AG09319 (cell line): ENCODE measurements at regions not wholly inside any gene's neighbourhood (a gene's known extent, or its start where the extent isn't known, plus 50 kb on each side); places are given as distances from the start of the nearest gene placed in this dataset.

ENCODE experiments used
- DNase-seq: peaks from one replicate; pipeline ENCODE4 v3.0.0-alpha.2; 2010; ENCODE audit warnings: low read depth; ENCODE audit errors: extremely low read depth
- CTCF ChIP-seq: IDR thresholded peaks from 2 replicates; pipeline ENCODE4 v1.5.1; 2011; ENCODE audit warnings: low read depth, mild to moderate bottlenecking, inconsistent platforms, low read length, moderate library complexity

DNA sequence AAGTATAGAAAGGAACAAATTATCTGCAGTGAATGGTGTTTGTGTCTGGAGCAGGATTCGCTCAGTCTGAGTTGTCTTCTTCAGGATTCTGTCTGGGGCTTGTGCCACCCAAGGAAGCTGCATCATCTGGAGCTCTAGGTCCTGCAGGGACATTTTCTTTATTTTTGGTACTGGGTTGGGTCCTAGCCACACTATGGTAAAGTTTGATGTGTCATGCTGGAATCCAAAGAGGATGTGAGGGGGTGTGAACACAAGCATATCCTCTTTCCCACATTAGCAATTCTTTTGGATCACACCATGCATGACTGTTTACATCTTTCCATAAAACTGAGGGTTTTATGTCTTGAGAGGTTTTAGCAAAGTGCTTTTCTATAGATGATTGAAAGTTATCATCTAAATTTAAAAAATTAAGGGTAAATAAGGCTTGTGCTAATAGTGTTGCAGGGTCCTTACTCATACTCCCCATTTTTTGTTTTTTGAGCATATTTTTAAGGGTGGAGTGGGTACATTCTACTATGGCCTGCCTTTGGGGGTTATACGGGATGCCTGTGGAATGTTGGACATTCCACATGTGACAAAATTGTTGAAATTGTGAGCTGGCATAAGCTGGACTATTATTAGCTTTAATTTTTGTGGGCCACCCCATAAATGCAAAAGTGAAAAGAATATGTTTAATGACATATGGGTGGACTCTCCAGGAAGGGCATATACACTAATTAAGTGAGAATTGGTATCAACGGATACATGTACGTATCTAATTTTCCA lies 152.0 kb upstream of the HMCN1 start:
- DNase-seq = no peak
- TF ChIP-seq CTCF = no peak

GRCh38 chr1:185581020-185581419 lies 153.2 kb upstream of the HMCN1 start:
- no peak for DNase-seq
- TF ChIP-seq CTCF = no peak

GRCh38 chr1:185578293-185578692 lies 155.9 kb upstream of the HMCN1 start:
- TF ChIP-seq CTCF = no peak
- DNase-seq = no peak

DNA sequence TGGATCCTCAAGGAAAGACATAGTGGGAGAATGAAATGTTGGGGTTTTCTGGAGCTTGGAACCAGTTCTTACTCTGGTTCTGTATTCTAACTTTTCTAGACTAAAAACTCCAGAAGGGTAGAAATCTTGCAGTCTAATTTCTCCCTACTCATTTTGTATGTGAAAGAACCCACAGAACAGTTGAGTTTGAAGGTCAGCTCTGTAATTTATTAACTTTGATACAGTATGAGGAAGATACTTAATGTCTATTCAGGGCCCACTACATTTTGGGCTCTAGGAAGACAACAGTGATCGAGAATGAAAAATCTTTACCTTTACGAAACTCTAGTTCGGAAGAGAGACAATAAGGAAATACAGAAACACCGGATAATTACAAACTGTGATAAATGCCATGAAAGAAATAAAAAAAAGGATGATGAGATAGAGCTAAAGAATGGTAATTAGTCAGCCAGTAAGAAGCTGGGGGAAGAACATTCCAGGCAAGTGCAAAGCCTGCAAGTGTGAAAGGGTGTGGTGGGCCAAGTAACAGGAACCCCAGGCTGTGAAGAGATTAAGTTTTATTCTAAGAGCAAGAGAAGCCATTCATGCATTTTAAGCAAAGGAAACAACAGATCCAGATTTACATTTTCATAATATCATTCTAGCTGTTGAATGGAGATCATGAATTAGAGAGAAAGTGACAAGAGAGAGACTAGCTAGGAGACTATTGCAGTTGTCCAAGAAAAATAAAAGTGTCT lies 159.9 kb upstream of the HMCN1 start:
- DNase-seq = no peak
- no peak for TF ChIP-seq CTCF

DNA sequence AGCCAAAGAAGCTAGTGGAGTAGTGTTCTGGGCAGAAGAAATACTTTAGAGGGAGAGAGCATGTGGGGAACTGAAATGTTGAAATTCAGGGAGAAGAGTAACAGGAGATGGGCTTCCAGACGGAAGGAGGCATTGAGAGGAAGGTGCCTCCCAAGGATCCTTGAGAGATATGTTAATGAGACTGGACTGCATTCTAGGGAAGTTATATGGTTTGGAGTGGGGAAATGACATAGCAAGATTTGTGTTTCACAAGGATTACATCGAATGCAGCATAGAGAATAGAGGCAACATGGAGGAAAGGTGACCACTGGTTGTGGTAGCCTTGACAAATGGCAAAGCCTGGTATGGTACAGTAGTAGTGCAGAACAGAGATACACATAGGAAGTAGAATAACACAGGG lies 160.5 kb upstream of the HMCN1 start:
- DNase-seq = no peak
- TF ChIP-seq CTCF = no peak

- no peak for TF ChIP-seq CTCF
- no peak for DNase-seq
Measured at GRCh38 chr1:185573162-185573561, 161.0 kb upstream of the HMCN1 start.

GRCh38 chr1:185570962-185571361 lies 163.2 kb upstream of the HMCN1 start:
- TF ChIP-seq CTCF = no peak
- DNase-seq = no peak
